Neuronal stem cell (in vitro differentiated cells): ENCODE measurements at regions not wholly inside any gene's neighbourhood (a gene's known extent, or its start where the extent isn't known, plus 50 kb on each side); places are given as distances from the start of the nearest gene placed in this dataset.

Experiments used
- DNase-seq: peaks from one replicate; pipeline ENCODE4 v3.0.0-alpha.2; 2013; ENCODE audit warnings: low spot score
- H2AFZ ChIP-seq: one replicate; pipeline ENCODE4 v1.6.1; 2013; ENCODE audit warnings: mild to moderate bottlenecking, low read length, inconsistent platforms
- H2AK5ac ChIP-seq: 2 replicates; pipeline ENCODE4 v1.6.1; 2013; ENCODE audit warnings: low read depth, mild to moderate bottlenecking, inconsistent platforms, low read length, moderate library complexity, mixed read lengths
- H2BK120ac ChIP-seq: 2 replicates; pipeline ENCODE4 v1.6.1; 2013; ENCODE audit warnings: low read depth, mild to moderate bottlenecking, inconsistent platforms, low read length, moderate library complexity, mixed read lengths
- H2BK12ac ChIP-seq: one replicate; pipeline ENCODE4 v1.6.1; 2013; ENCODE audit warnings: low read length, inconsistent platforms
- H2BK15ac ChIP-seq: 2 replicates; pipeline ENCODE4 v1.6.1; 2013; ENCODE audit warnings: mild to moderate bottlenecking, low read length, inconsistent platforms, mixed read lengths
- H2BK5ac ChIP-seq: one replicate; pipeline ENCODE4 v1.6.1; 2013; ENCODE audit warnings: inconsistent platforms, mild to moderate bottlenecking, low read length, moderate library complexity
- H3K14ac ChIP-seq: one replicate; pipeline ENCODE4 v1.6.1; 2013; ENCODE audit warnings: low read length, inconsistent platforms
- H3K18ac ChIP-seq: 2 replicates; pipeline ENCODE4 v1.6.1; 2013; ENCODE audit warnings: low read length, inconsistent platforms
- H3K23ac ChIP-seq: 2 replicates; pipeline ENCODE4 v1.6.1; 2013; ENCODE audit warnings: low read depth, mild to moderate bottlenecking, mixed read lengths, low read length, inconsistent platforms; ENCODE audit not compliant: poor library complexity
- H3K27ac ChIP-seq: replicated peaks from 3 replicates; pipeline ENCODE4 v1.5.1; 2013; ENCODE audit warnings: low read length, inconsistent platforms
- H3K27me3 ChIP-seq, 3 experiments: 2 replicates each; pipeline ENCODE4 v1.6.1; 2013; ENCODE audit warnings: low read length in 3 of 3, mild to moderate bottlenecking in 2 of 3, inconsistent platforms in 1 of 3, low read depth in 1 of 3, mixed read lengths in 1 of 3, moderate library complexity in 1 of 3; ENCODE audit not compliant: control insufficient read depth in 3 of 3, insufficient read depth in 3 of 3
- H3K36me3 ChIP-seq, 2 donors: replicated peaks in 1 of 2; 2 replicates each; pipeline ENCODE4 v1.6.1; 2013; ENCODE audit warnings: low read length in 2 of 2; ENCODE audit not compliant: control insufficient read depth in 2 of 2, insufficient read depth in 2 of 2
- H3K4ac ChIP-seq: 2 replicates; pipeline ENCODE4 v1.6.1; 2013; ENCODE audit warnings: inconsistent platforms, mild to moderate bottlenecking, low read length, moderate library complexity
- H3K4me1 ChIP-seq, 2 donors: 1 replicate in 1 of 2; 2 replicates in 1 of 2; pipeline ENCODE4 v1.6.1; 2013; ENCODE audit warnings: low read length in 2 of 2, low read depth in 1 of 2; ENCODE audit not compliant: control insufficient read depth in 2 of 2, insufficient read depth in 1 of 2
- H3K4me2 ChIP-seq: one replicate; pipeline ENCODE4 v1.6.1; 2013; ENCODE audit warnings: mild to moderate bottlenecking, low read length, inconsistent platforms; ENCODE audit not compliant: insufficient read depth, poor library complexity, severe bottlenecking
- H3K4me3 ChIP-seq, 2 donors: 2 replicates each; pipeline ENCODE4 v1.5.1; 2013; ENCODE audit warnings: low read length in 2 of 2, mild to moderate bottlenecking in 2 of 2, inconsistent platforms in 1 of 2, moderate library complexity in 1 of 2
- H3K79me1 ChIP-seq: one replicate; pipeline ENCODE4 v1.6.1; 2013; ENCODE audit warnings: low read depth, mild to moderate bottlenecking, inconsistent platforms, low read length, moderate library complexity
- H3K9ac ChIP-seq: one replicate; pipeline ENCODE4 v1.6.1; 2013; ENCODE audit warnings: mild to moderate bottlenecking, low read depth, low read length, inconsistent platforms; ENCODE audit not compliant: poor library complexity
- H3K9me3 ChIP-seq, 2 donors: replicated peaks in 1 of 2; 2 replicates each; pipeline versions ENCODE3 to v1.6.1; 2013; ENCODE audit warnings: low read length in 2 of 2, mild to moderate bottlenecking in 2 of 2, inconsistent platforms in 1 of 2, low read depth in 1 of 2, mixed read lengths in 1 of 2, moderate library complexity in 1 of 2; ENCODE audit not compliant: control insufficient read depth in 2 of 2, insufficient read depth in 1 of 2
- H4K8ac ChIP-seq: one replicate; pipeline ENCODE4 v1.6.1; 2013; ENCODE audit warnings: low read depth, mild to moderate bottlenecking, inconsistent platforms, low read length, moderate library complexity
- H4K91ac ChIP-seq: one replicate; pipeline ENCODE4 v1.6.1; 2013; ENCODE audit warnings: low read length, low read depth, mild to moderate bottlenecking, inconsistent platforms; ENCODE audit not compliant: poor library complexity
- WGBS, 2 donors: extraction: QIAGEN DNeasy Blood & Tissue Kit; methylation state at CpG; one replicate each; pipeline ENCODE4 v1.1.7; 2013; ENCODE audit warnings: missing lambda C conversion rate in 2 of 2, mixed read lengths in 1 of 2; ENCODE audit not compliant: insufficient read length in 2 of 2, insufficient replicate concordance in 1 of 2; ENCODE audit errors: extremely low coverage in 2 of 2; 5-methylcytosine and 5-hydroxymethylcytosine counted together

GRCh38 chr14:43778570-43778936, 728.5 kb downstream of the FSCB start:
- Histone ChIP-seq H4K91ac (no peak overlapping the region), H3K4me2 (no peak overlapping the region), H3K9ac (no peak overlapping the region), H2AFZ (no peak overlapping the region), H2BK120ac (no peak overlapping the region), H3K9me3 (no peaks in the 10 kb centered on the region), H3K27me3 (no peaks in the 10 kb centered on the region), H3K36me3 (no peaks in the 10 kb centered on the region), H3K4ac (no peak overlapping the region), H3K18ac (no peak overlapping the region), H3K23ac (no peak overlapping the region), H2BK15ac (no peak overlapping the region), H2BK12ac (no peak overlapping the region), H2AK5ac (no peak overlapping the region), H3K4me1 (no peaks in the 10 kb centered on the region), H3K4me3 (no peak overlapping the region), H3K14ac (no peak overlapping the region), H3K79me1 (no peaks in the 10 kb centered on the region), H3K27ac (no peak overlapping the region), H2BK5ac (no peak overlapping the region), H4K8ac (no peak overlapping the region)
- no CpG with 5 or more reads among the region's 1 CpG for WGBS, 2 donors
- DNase-seq: no peak

- Histone ChIP-seq H2BK5ac (no peak overlapping the region), H2AFZ (no peak overlapping the region), H3K23ac (no peak overlapping the region), H2BK15ac (no peak overlapping the region), H4K91ac (no peak overlapping the region), H3K27ac (no peak overlapping the region), H3K79me1 (no peaks in the 10 kb centered on the region), H3K36me3 (no peaks in the 10 kb centered on the region), H3K4me3 (no peak overlapping the region), H2AK5ac (no peak overlapping the region), H3K9ac (no peak overlapping the region), H2BK12ac (no peak overlapping the region), H3K4me1 (no peaks in the 10 kb centered on the region), H3K14ac (no peak overlapping the region), H3K4me2 (no peak overlapping the region), H2BK120ac (no peak overlapping the region), H4K8ac (no peak overlapping the region), H3K9me3 (no peaks in the 10 kb centered on the region), H3K4ac (no peak overlapping the region), H3K27me3 (no peaks in the 10 kb centered on the region), H3K18ac (no peak overlapping the region)
- no peak for DNase-seq
Measured at GRCh38 chr14:43765474-43765873, 741.6 kb downstream of the FSCB start.

GRCh38 chr14:43764433-43764832, 742.6 kb downstream of the FSCB start:
- no CpG with 5 or more reads among the region's 1 CpG for WGBS, 2 donors
- H3K9me3 ChIP-seq: no peaks in the 10 kb centered on the region
- H2BK12ac ChIP-seq: no peak overlapping the region
- H3K4me3 ChIP-seq: no peak overlapping the region
- H4K8ac ChIP-seq: no peak overlapping the region
- no peaks in the 10 kb centered on the region for H3K27me3 ChIP-seq
- H3K9ac ChIP-seq: no peak overlapping the region
- H3K18ac ChIP-seq: no peak overlapping the region
- H3K4ac ChIP-seq: no peak overlapping the region
- H3K27ac ChIP-seq: no peak overlapping the region
- H2BK5ac ChIP-seq: no peak overlapping the region
- no peak overlapping the region for H2BK120ac ChIP-seq
- DNase-seq: no peak
- no peaks in the 10 kb centered on the region for H3K36me3 ChIP-seq
- no peak overlapping the region for H3K23ac ChIP-seq
- H2BK15ac ChIP-seq: no peak overlapping the region
- no peak overlapping the region for H2AFZ ChIP-seq
- no peak overlapping the region for H4K91ac ChIP-seq
- H3K14ac ChIP-seq: no peak overlapping the region
- H2AK5ac ChIP-seq: no peak overlapping the region
- H3K4me2 ChIP-seq: no peak overlapping the region
- H3K4me1 ChIP-seq: no peaks in the 10 kb centered on the region
- H3K79me1 ChIP-seq: no peaks in the 10 kb centered on the region

- Histone ChIP-seq H3K4ac (no peak overlapping the region), H2BK5ac (no peak overlapping the region), H3K23ac (no peak overlapping the region), H2BK15ac (no peak overlapping the region), H4K8ac (no peak overlapping the region), H3K18ac (no peak overlapping the region), H2AFZ (no peak overlapping the region), H3K27me3 (no peaks in the 10 kb centered on the region), H3K9ac (no peak overlapping the region), H3K79me1 (no peaks in the 10 kb centered on the region), H3K36me3 (no peaks in the 10 kb centered on the region), H3K4me1 (no peaks in the 10 kb centered on the region), H4K91ac (no peak overlapping the region), H2BK12ac (no peak overlapping the region), H3K14ac (no peak overlapping the region), H2BK120ac (no peak overlapping the region), H3K27ac (no peak overlapping the region), H3K4me2 (no peak overlapping the region), H3K4me3 (no peak overlapping the region), H2AK5ac (no peak overlapping the region), H3K9me3 (no peaks in the 10 kb centered on the region)
- no peak for DNase-seq
- WGBS, 2 donors: no CpG with 5 or more reads among the region's 6 CpGs
Measured at GRCh38 chr14:43755707-43756106, 751.4 kb downstream of the FSCB start.
